ENCODE measurements at regions not wholly inside any gene's neighbourhood (a gene's known extent, or its start where the extent isn't known, plus 50 kb on each side); places are given as distances from the start of the nearest gene placed in this dataset.
"Not testable (repeated sequence)": the region's sequence is repeated elsewhere in the genome, so short reads cannot be mapped to it uniquely, and the experiment has no call there.

- no peak for DNase-seq (ENCODE audit: low read depth in 2 of 2)
These were observed 816.3 kb downstream of the DHX35 start for GRCh38 chr20:39778431-39778830.

- no peak for DNase-seq (ENCODE audit: low read depth in 2 of 2)
These were observed 815.5 kb downstream of the DHX35 start for GRCh38 chr20:39777610-39778009.

GRCh38 chr20:39775110-39775509 is 813.0 kb downstream of the DHX35 start:
- DNase-seq (ENCODE audit: low read depth in 2 of 2) = no peak

- no peak for DNase-seq (ENCODE audit: low read depth in 2 of 2)
These were observed 811.3 kb downstream of the DHX35 start for GRCh38 chr20:39773380-39774000.

- no peak for DNase-seq (ENCODE audit: low read depth in 2 of 2)
These were observed 805.2 kb downstream of the DHX35 start for GRCh38 chr20:39767352-39767751.

- no peak for DNase-seq (ENCODE audit: low read depth in 2 of 2)
These were observed 804.2 kb downstream of the DHX35 start for GRCh38 chr20:39766333-39766732.

GRCh38 chr20:39762716-39763115 is 800.6 kb downstream of the DHX35 start:
- no peak for DNase-seq (ENCODE audit: low read depth in 2 of 2)

GRCh38 chr20:39758876-39759275 is 796.7 kb downstream of the DHX35 start:
- DNase-seq (ENCODE audit: low read depth in 2 of 2) = no peak

- DNase-seq (ENCODE audit: low read depth in 2 of 2) = no peak
These were observed 794.7 kb downstream of the DHX35 start for GRCh38 chr20:39756828-39757227.

- no peak for DNase-seq (ENCODE audit: low read depth in 2 of 2)
These were observed 794.2 kb downstream of the DHX35 start for GRCh38 chr20:39756369-39756768.

GRCh38 chr20:39752262-39752876 is 790.2 kb downstream of the DHX35 start:
- no peak for DNase-seq (ENCODE audit: low read depth in 2 of 2)

GRCh38 chr20:39751557-39752137 is 789.5 kb downstream of the DHX35 start:
- DNase-seq (ENCODE audit: low read depth in 2 of 2) = no peak

GRCh38 chr20:39745380-39745779 is 783.2 kb downstream of the DHX35 start:
- DNase-seq (ENCODE audit: low read depth in 2 of 2) = no peak

- DNase-seq (ENCODE audit: low read depth in 2 of 2) = no peak
These were observed 776.5 kb downstream of the DHX35 start for GRCh38 chr20:39738651-39739050.

- DNase-seq (ENCODE audit: low read depth in 2 of 2) = no peak
These were observed 774.5 kb downstream of the DHX35 start for GRCh38 chr20:39736434-39737327.

GRCh38 chr20:39725513-39725912 is 763.4 kb downstream of the DHX35 start:
- not testable (repeated sequence) for DNase-seq (ENCODE audit: low read depth in 2 of 2)

- DNase-seq (ENCODE audit: low read depth in 2 of 2) = no peak
These were observed 757.1 kb downstream of the DHX35 start for GRCh38 chr20:39719293-39719692.

- no peak for DNase-seq (ENCODE audit: low read depth in 2 of 2)
These were observed 755.8 kb downstream of the DHX35 start for GRCh38 chr20:39717936-39718335.

- DNase-seq (ENCODE audit: low read depth in 2 of 2) = no peak
These were observed 754.7 kb downstream of the DHX35 start for GRCh38 chr20:39716796-39717341.

- no peak for DNase-seq (ENCODE audit: low read depth in 2 of 2)
These were observed 751.1 kb downstream of the DHX35 start for GRCh38 chr20:39713076-39713840.

GRCh38 chr20:39706184-39706663 is 744.1 kb downstream of the DHX35 start:
- no peak for DNase-seq (ENCODE audit: low read depth in 2 of 2)

All from activated CD4-positive, alpha-beta T cell treated with anti-CD3 and anti-CD28 coated beads for 24 hours (primary cell).